ENCODE measurements at regions not wholly inside any gene's neighbourhood (a gene's known extent, or its start where the extent isn't known, plus 50 kb on each side); places are given as distances from the start of the nearest gene placed in this dataset.

DNA sequence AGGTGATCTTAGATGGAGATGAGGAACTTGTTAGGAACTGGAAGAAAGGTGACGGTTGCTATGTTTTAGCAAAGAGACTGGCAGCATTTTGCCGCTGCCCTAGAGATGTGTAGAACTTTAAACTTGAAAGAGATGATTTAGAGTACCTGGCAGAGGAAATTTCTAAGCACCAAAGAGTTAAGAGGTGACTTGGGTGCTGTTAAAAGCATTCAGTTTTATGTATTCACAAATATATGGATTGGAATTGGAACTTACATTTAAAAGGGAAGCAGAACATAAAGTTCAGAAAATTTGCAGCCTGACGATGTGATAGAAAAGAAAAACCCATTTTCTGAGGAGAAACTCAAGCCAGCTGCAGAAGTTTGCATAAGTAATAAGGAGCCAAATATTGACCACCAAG, 176.3 kb downstream of the MOXD1 start:
- no peak overlapping the region for H4K8ac ChIP-seq (ENCODE audit: low read depth in 2 of 2, low read length in 2 of 2)
- no TSS peak for BruUV-seq (replicated peaks)
- H3K9me3 ChIP-seq (ENCODE audit: control insufficient read depth, insufficient read depth, low read length): peaks cover 15% of the 10 kb centered on the region
- POLR2A ChIA-PET (ENCODE audit: unreplicated experiment): no interaction called here
- no peaks in the 10 kb centered on the region for H4K20me1 ChIP-seq (ENCODE audit: insufficient read depth, low read length)
- no peaks in the 10 kb centered on the region for H3K9me1 ChIP-seq (ENCODE audit: insufficient read depth, low read length)
- no peak overlapping the region for H3K56ac ChIP-seq (ENCODE audit: extremely low read depth, insufficient read depth, low read length)
- no peaks in the 10 kb centered on the region for H3K79me1 ChIP-seq (ENCODE audit: low read depth in 1 of 2, low read length in 2 of 2)
- H2AK9ac ChIP-seq (replicated peaks; ENCODE audit: low read depth, low read length, poor library complexity): no peak overlapping the region
- no peak overlapping the region for H2BK20ac ChIP-seq (ENCODE audit: low read depth, low read length)
- no peaks in the 10 kb centered on the region; the same call in 1 of the 2 replicates for H3K27me3 ChIP-seq (ENCODE audit: control insufficient read depth, insufficient read depth, low read length)
- no peak overlapping the region for H3K23ac ChIP-seq (ENCODE audit: low read depth, low read length)
- no peak overlapping the region for H2BK5ac ChIP-seq (ENCODE audit: low read depth, low read length, poor library complexity, severe bottlenecking)
- no peak overlapping the region for H3K4me2 ChIP-seq (ENCODE audit: low read depth, low read length)
- no peak overlapping the region for H4K91ac ChIP-seq (ENCODE audit: insufficient read depth, low read depth, low read length)
- no peak overlapping the region for H3K14ac ChIP-seq (replicated peaks; ENCODE audit: low read depth, low read length)
- DNase-seq (no peak), ATAC-seq (ENCODE audit: low read depth) (no peak)
- no peak overlapping the region for H2AK5ac ChIP-seq (ENCODE audit: low read depth, low read length)
- H2BK120ac ChIP-seq (ENCODE audit: low read depth, low read length): no peak overlapping the region
- H3K4ac ChIP-seq (ENCODE audit: low read depth, low read length): no peak overlapping the region
- CTCF ChIA-PET: no interaction called here
- no peak overlapping the region for H2AFZ ChIP-seq (replicated peaks; ENCODE audit: low read length, poor library complexity)
- WGBS, 2 experiments (ENCODE audit: extremely low coverage in 2 of 2, insufficient read length in 1 of 2): 94% methylated on average over 2 of the region's 3 CpGs; no CpG with 5 or more reads in 1 of the 2 experiments
- no peak overlapping the region for H4K5ac ChIP-seq (ENCODE audit: low read depth, low read length)
- no peak overlapping the region for H3K27ac ChIP-seq (ENCODE audit: insufficient read depth, low read length)
- H3K4me1 ChIP-seq (ENCODE audit: control insufficient read depth, insufficient read depth, low read length): no peaks in the 10 kb centered on the region; the same call in 1 of the 2 replicates
- H3K18ac ChIP-seq (ENCODE audit: low read depth, low read length): no peak overlapping the region
- dilution Hi-C loops (cut with HindIII; ENCODE audit: low sequenced_read_pairs, unreplicated experiment): no loop called here
- no peaks in the 10 kb centered on the region for H3K36me3 ChIP-seq (ENCODE audit: control insufficient read depth, insufficient read depth, low read length)
- no peak overlapping the region for H2BK15ac ChIP-seq (ENCODE audit: low read depth, low read length)
- in situ Hi-C loops (cut with MboI; ENCODE audit: low sequenced_read_pairs): no loop called here
- H3K9ac ChIP-seq (ENCODE audit: low read depth, low read length): no peak overlapping the region
- intact Hi-C loops (cut with micrococcal nuclease): no loop called here
- TF ChIP-seq MAFK (IDR thresholded peaks at IDR 0.05; ENCODE audit: low read depth, low read length) (no peak), SMC3 (IDR thresholded peaks at IDR 0.05; ENCODE audit: low read depth, low read length) (no peak), BHLHE40 (IDR thresholded peaks at IDR 0.05; ENCODE audit: low read depth, low read length) (no peak), CHD1 (IDR thresholded peaks at IDR 0.05; ENCODE audit: low read depth, low read length) (no peak), FOS (IDR thresholded peaks at IDR 0.05; ENCODE audit: low read depth, low read length) (no peak), NFE2L2 (IDR thresholded peaks at IDR 0.05; ENCODE audit: low read depth, low read length) (no peak), POLR2A (IDR thresholded peaks at IDR 0.05; ENCODE audit: low read depth, low read length) (no peak)
- TF ChIP-seq, protein P1, sequence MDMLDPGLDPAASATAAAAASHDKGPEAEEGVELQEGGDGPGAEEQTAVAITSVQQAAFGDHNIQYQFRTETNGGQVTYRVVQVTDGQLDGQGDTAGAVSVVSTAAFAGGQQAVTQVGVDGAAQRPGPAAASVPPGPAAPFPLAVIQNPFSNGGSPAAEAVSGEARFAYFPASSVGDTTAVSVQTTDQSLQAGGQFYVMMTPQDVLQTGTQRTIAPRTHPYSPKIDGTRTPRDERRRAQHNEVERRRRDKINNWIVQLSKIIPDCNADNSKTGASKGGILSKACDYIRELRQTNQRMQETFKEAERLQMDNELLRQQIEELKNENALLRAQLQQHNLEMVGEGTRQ (IDR thresholded peaks at IDR 0.05; ENCODE audit: low read depth, low read length): no peak
- H3K4me3 ChIP-seq (ENCODE audit: insufficient read depth, low read depth, low read length): no peak overlapping the region

Data from IMR-90 (cell line).